ENCODE measurements at regions not wholly inside any gene's neighbourhood (a gene's known extent, or its start where the extent isn't known, plus 50 kb on each side); places are given as distances from the start of the nearest gene placed in this dataset.

GRCh38 chr1:76018045-76018444, 56.5 kb upstream of the ST6GALNAC3 start:
- no peak for TF ChIP-seq POLR2A (IDR thresholded peaks at IDR 0.05)
- no peak for TF ChIP-seq CTCF (IDR thresholded peaks at IDR 0.05)
